ENCODE measurements at regions not wholly inside any gene's neighbourhood (a gene's known extent, or its start where the extent isn't known, plus 50 kb on each side); places are given as distances from the start of the nearest gene placed in this dataset.

- no peak for TF ChIP-seq CTCF (IDR thresholded peaks at IDR 0.05; ENCODE audit: low read depth, low read length, poor library complexity, severe bottlenecking)
- TF ChIP-seq EZH2phosphoT487 (IDR thresholded peaks at IDR 0.05; ENCODE audit: borderline replicate concordance, low read length) = no peak
These were observed 469.2 kb upstream of the ANO5 start for GRCh38 chr11:21723678-21724077.
